ENCODE measurements at regions not wholly inside any gene's neighbourhood (a gene's known extent, or its start where the extent isn't known, plus 50 kb on each side); places are given as distances from the start of the nearest gene placed in this dataset.

- Mint-ChIP-seq H3K9me3 (ENCODE audit: low read depth) (peaks cover 5% of the 10 kb centered on the region), H3K27me3 (no peaks in the 10 kb centered on the region), H3K27ac (no peak overlapping the region), H3K36me3 (ENCODE audit: insufficient read depth) (peaks cover 3% of the 10 kb centered on the region), H3K4me1 (ENCODE audit: low read depth) (peaks cover 24% of the 10 kb centered on the region), H3K4me3 (ENCODE audit: low read depth) (no peak overlapping the region)
- TF ChIP-seq, protein P1, sequence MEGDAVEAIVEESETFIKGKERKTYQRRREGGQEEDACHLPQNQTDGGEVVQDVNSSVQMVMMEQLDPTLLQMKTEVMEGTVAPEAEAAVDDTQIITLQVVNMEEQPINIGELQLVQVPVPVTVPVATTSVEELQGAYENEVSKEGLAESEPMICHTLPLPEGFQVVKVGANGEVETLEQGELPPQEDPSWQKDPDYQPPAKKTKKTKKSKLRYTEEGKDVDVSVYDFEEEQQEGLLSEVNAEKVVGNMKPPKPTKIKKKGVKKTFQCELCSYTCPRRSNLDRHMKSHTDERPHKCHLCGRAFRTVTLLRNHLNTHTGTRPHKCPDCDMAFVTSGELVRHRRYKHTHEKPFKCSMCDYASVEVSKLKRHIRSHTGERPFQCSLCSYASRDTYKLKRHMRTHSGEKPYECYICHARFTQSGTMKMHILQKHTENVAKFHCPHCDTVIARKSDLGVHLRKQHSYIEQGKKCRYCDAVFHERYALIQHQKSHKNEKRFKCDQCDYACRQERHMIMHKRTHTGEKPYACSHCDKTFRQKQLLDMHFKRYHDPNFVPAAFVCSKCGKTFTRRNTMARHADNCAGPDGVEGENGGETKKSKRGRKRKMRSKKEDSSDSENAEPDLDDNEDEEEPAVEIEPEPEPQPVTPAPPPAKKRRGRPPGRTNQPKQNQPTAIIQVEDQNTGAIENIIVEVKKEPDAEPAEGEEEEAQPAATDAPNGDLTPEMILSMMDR (IDR thresholded peaks at IDR 0.05; ENCODE audit: unreplicated experiment), result no peak
- DNase-seq (ENCODE audit: low spot score, unreplicated experiment), result no peak
These were observed 114.5 kb downstream of the ZNF330 start for GRCh38 chr4:141335166-141335565.

GRCh38 chr4:141338238-141338637, 117.5 kb downstream of the ZNF330 start:
- no peaks in the 10 kb centered on the region for H3K9me3 Mint-ChIP-seq (ENCODE audit: low read depth)

GRCh38 chr4:141339391-141339790, 118.7 kb downstream of the ZNF330 start:
- Mint-ChIP-seq H3K9me3 (ENCODE audit: low read depth) (no peaks in the 10 kb centered on the region), H3K36me3 (ENCODE audit: insufficient read depth) (no peaks in the 10 kb centered on the region), H3K27me3 (no peaks in the 10 kb centered on the region), H3K27ac (no peak overlapping the region), H3K4me1 (ENCODE audit: low read depth) (peaks cover 12% of the 10 kb centered on the region), H3K4me3 (ENCODE audit: low read depth) (no peak overlapping the region)
- no peak for DNase-seq (ENCODE audit: low spot score, unreplicated experiment)
- TF ChIP-seq, protein P1 (IDR thresholded peaks at IDR 0.05; ENCODE audit: unreplicated experiment), result no peak

More at GRCh38 chr4:141338238-141338637, 117.5 kb downstream of the ZNF330 start:
- TF ChIP-seq, protein P1 (IDR thresholded peaks at IDR 0.05; ENCODE audit: unreplicated experiment), result no peak
- Mint-ChIP-seq H3K27me3 (no peaks in the 10 kb centered on the region), H3K4me1 (ENCODE audit: low read depth) (peaks cover 15% of the 10 kb centered on the region), H3K4me3 (ENCODE audit: low read depth) (no peak overlapping the region), H3K36me3 (ENCODE audit: insufficient read depth) (no peaks in the 10 kb centered on the region), H3K27ac (no peak overlapping the region)
- DNase-seq (ENCODE audit: low spot score, unreplicated experiment), result no peak

- Mint-ChIP-seq H3K4me1 (ENCODE audit: low read depth) (peaks cover 8% of the 10 kb centered on the region), H3K27ac (no peak overlapping the region), H3K4me3 (ENCODE audit: low read depth) (no peak overlapping the region), H3K36me3 (ENCODE audit: insufficient read depth) (no peaks in the 10 kb centered on the region), H3K27me3 (no peaks in the 10 kb centered on the region), H3K9me3 (ENCODE audit: low read depth) (no peaks in the 10 kb centered on the region)
- TF ChIP-seq, protein P1 (IDR thresholded peaks at IDR 0.05; ENCODE audit: unreplicated experiment), result no peak
- no peak for DNase-seq (ENCODE audit: low spot score, unreplicated experiment)
These were observed 119.3 kb downstream of the ZNF330 start for GRCh38 chr4:141339966-141340365.

DNA sequence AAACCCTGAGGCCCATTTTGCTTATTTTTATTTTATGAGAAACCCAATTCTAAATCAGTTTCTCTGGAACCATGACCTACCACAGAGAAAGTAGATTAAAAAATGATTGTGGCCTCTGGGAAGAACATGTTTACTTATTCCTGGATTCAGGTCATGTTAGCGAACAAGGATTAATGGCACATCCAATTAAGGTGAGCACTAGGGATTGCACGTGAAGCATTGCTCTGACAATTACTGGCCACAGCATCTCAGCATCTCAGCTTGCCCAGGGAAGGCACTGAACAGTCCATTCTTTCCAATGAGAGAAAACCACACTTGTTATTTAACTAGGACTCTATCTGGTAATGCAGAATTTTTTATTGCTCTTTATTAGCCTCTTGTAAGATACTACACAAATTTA, 119.8 kb downstream of the ZNF330 start:
- H3K4me1 Mint-ChIP-seq (ENCODE audit: low read depth), result peaks cover 4% of the 10 kb centered on the region
- no peaks in the 10 kb centered on the region for H3K36me3 Mint-ChIP-seq (ENCODE audit: insufficient read depth)
- H3K4me3 Mint-ChIP-seq (ENCODE audit: low read depth), result no peak overlapping the region
- no peak for DNase-seq (ENCODE audit: low spot score, unreplicated experiment)
- no peaks in the 10 kb centered on the region for H3K9me3 Mint-ChIP-seq (ENCODE audit: low read depth)
- H3K27me3 Mint-ChIP-seq, result no peaks in the 10 kb centered on the region
- H3K27ac Mint-ChIP-seq, result no peak overlapping the region
- TF ChIP-seq, protein P1 (IDR thresholded peaks at IDR 0.05; ENCODE audit: unreplicated experiment), result no peak

Measured in progenitor cell of endocrine pancreas (in vitro differentiated cells).